Trophoblast cell (in vitro differentiated cells and primary cell): ENCODE measurements at regions not wholly inside any gene's neighbourhood (a gene's known extent, or its start where the extent isn't known, plus 50 kb on each side); places are given as distances from the start of the nearest gene placed in this dataset.
"Not testable (repeated sequence)": the region's sequence is repeated elsewhere in the genome, so short reads cannot be mapped to it uniquely, and the experiment has no call there.

Experiments
- DNase-seq, 2 donors: peaks; one replicate each; pipeline ENCODE4 v3.0.0-alpha.2; 2016
- H2AFZ ChIP-seq: 2 replicates; pipeline ENCODE4 v1.6.1; 2013; ENCODE audit warnings: low read length, moderate library complexity, mild to moderate bottlenecking; ENCODE audit not compliant: insufficient read depth, poor library complexity
- H2AK5ac ChIP-seq: 2 replicates; pipeline ENCODE4 v1.6.1; 2013; ENCODE audit warnings: mild to moderate bottlenecking, low read length
- H2BK120ac ChIP-seq: 2 replicates; pipeline ENCODE4 v1.6.1; 2013; ENCODE audit warnings: low read length, mild to moderate bottlenecking, moderate library complexity; ENCODE audit not compliant: insufficient read depth, poor library complexity
- H2BK12ac ChIP-seq: 2 replicates; pipeline ENCODE4 v1.6.1; 2013; ENCODE audit warnings: mild to moderate bottlenecking, low read length, moderate library complexity
- H2BK5ac ChIP-seq: 2 replicates; pipeline ENCODE4 v1.6.1; 2013; ENCODE audit warnings: low read length, low read depth, moderate library complexity, mild to moderate bottlenecking; ENCODE audit not compliant: poor library complexity
- H3K14ac ChIP-seq: 2 replicates; pipeline ENCODE4 v1.6.1; 2013; ENCODE audit warnings: mild to moderate bottlenecking, low read length
- H3K18ac ChIP-seq: 2 replicates; pipeline ENCODE4 v1.6.1; 2013; ENCODE audit warnings: mild to moderate bottlenecking, low read length
- H3K23ac ChIP-seq: 2 replicates; pipeline ENCODE4 v1.6.1; 2013; ENCODE audit warnings: low read length
- H3K27ac ChIP-seq: 2 replicates; pipeline ENCODE4 v1.5.1; 2013; ENCODE audit warnings: low read depth, mild to moderate bottlenecking, inconsistent platforms, low read length, moderate library complexity
- H3K27me3 ChIP-seq: 2 replicates; pipeline ENCODE4 v1.6.1; 2013; ENCODE audit warnings: inconsistent platforms, mild to moderate bottlenecking, low read length, moderate library complexity; ENCODE audit not compliant: insufficient read depth
- H3K36me3 ChIP-seq, 2 experiments: 1 replicate in 1 of 2; 2 replicates in 1 of 2; pipeline ENCODE4 v1.6.1; 2013; ENCODE audit warnings: low read length in 2 of 2, mild to moderate bottlenecking in 2 of 2, moderate library complexity in 1 of 2; ENCODE audit not compliant: insufficient read depth in 2 of 2, control insufficient read depth in 1 of 2
- H3K4ac ChIP-seq: 2 replicates; pipeline ENCODE4 v1.6.1; 2013; ENCODE audit warnings: low read depth, mild to moderate bottlenecking, low read length, moderate library complexity
- H3K4me1 ChIP-seq, 2 experiments: 1 replicate in 1 of 2; 2 replicates in 1 of 2; pipeline ENCODE4 v1.6.1; 2013; ENCODE audit warnings: low read length in 2 of 2, mild to moderate bottlenecking in 2 of 2, moderate library complexity in 1 of 2; ENCODE audit not compliant: insufficient read depth in 2 of 2, control insufficient read depth in 1 of 2
- H3K4me2 ChIP-seq: 2 replicates; pipeline ENCODE4 v1.6.1; 2013; ENCODE audit warnings: inconsistent platforms, mild to moderate bottlenecking, low read length, moderate library complexity
- H3K4me3 ChIP-seq: 2 replicates; pipeline ENCODE4 v1.5.1; 2013; ENCODE audit warnings: mild to moderate bottlenecking, low read depth, low read length, inconsistent platforms
- H3K79me1 ChIP-seq: one replicate; pipeline ENCODE4 v1.6.1; 2013; ENCODE audit warnings: low read length
- H3K79me2 ChIP-seq: 2 replicates; pipeline ENCODE4 v1.6.1; 2013; ENCODE audit warnings: low read length, mild to moderate bottlenecking; ENCODE audit not compliant: control insufficient read depth, insufficient read depth, poor library complexity
- H3K9ac ChIP-seq: 2 replicates; pipeline ENCODE4 v1.6.1; 2013; ENCODE audit warnings: mild to moderate bottlenecking, low read length
- H3K9me3 ChIP-seq: 2 replicates; pipeline ENCODE4 v1.6.1; 2013; ENCODE audit warnings: low read depth, mild to moderate bottlenecking, control low read depth, inconsistent platforms, low read length; ENCODE audit not compliant: insufficient read depth
- H4K12ac ChIP-seq: 2 replicates; pipeline ENCODE4 v1.6.1; 2013; ENCODE audit warnings: low read depth, mild to moderate bottlenecking, low read length, moderate library complexity
- H4K8ac ChIP-seq: 2 replicates; pipeline ENCODE4 v1.6.1; 2013; ENCODE audit warnings: low read depth, mild to moderate bottlenecking, low read length, moderate library complexity
- H4K91ac ChIP-seq: one replicate; pipeline ENCODE4 v1.6.1; 2013; ENCODE audit warnings: low read depth, mild to moderate bottlenecking, low read length, moderate library complexity
- WGBS: extraction: QIAGEN DNeasy Blood & Tissue Kit; methylation state at CpG from one replicate; pipeline ENCODE4 v1.1.7; 2013; ENCODE audit warnings: missing lambda C conversion rate; ENCODE audit not compliant: insufficient read length, insufficient coverage; ENCODE audit errors: extremely low coverage; 5-methylcytosine and 5-hydroxymethylcytosine counted together

- Histone ChIP-seq H3K9me3 (peaks cover 2% of the 10 kb centered on the region), H3K14ac (no peak overlapping the region), H3K18ac (no peak overlapping the region), H2BK120ac (no peak overlapping the region), H3K4me3 (no peak overlapping the region), H2BK12ac (no peak overlapping the region), H3K4me2 (no peak overlapping the region), H4K12ac (no peak overlapping the region), H3K4ac (no peak overlapping the region), H3K23ac (no peak overlapping the region), H4K91ac (no peak overlapping the region), H4K8ac (no peak overlapping the region), H3K79me2 (no peaks in the 10 kb centered on the region), H2AK5ac (no peak overlapping the region), H3K36me3 (no peaks in the 10 kb centered on the region), H3K9ac (no peak overlapping the region), H3K4me1 (peaks cover 0 to 4% of the 10 kb centered on the region in 2 experiments), H2BK5ac (no peak overlapping the region), H3K27me3 (no peaks in the 10 kb centered on the region), H3K79me1 (no peaks in the 10 kb centered on the region), H2AFZ (no peak overlapping the region), H3K27ac (no peak overlapping the region)
- DNase-seq, result no peak
- no CpG with 5 or more reads among the region's 1 CpG for WGBS
Measured at GRCh38 chr6:96420294-96420693, 101.3 kb upstream of the UFL1 start.

GRCh38 chr6:96433950-96434349 is 87.7 kb upstream of the UFL1 start:
- no CpG with 5 or more reads among the region's 2 CpGs for WGBS

DNA sequence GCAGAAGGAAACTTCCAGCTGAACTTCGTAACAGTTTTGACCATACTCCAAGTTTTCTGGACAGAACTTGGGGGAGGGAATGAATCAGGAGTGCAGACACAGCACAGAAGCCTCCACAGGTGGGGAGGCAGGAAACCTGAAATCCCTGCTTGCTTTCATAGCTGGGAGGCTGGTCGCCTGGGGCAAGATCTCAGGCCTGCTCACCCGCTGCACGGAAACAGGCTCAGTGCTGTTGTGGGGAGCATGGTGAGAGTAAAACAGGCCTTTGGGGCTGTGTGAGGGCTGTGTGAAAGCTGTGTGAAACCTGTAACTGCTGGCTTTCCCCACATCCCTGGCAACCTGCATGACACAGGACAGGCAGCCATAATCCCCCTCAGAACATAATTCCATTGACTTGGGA is 85.2 kb upstream of the UFL1 start:
- H4K8ac ChIP-seq, result peak overlapping the region; percentile 25
- H3K27ac ChIP-seq, result peak overlapping the region; percentile 77
- H2BK5ac ChIP-seq, result peak overlapping the region; percentile 77
- no peaks in the 10 kb centered on the region for H3K36me3 ChIP-seq
- peak overlapping the region; percentile 33 for H3K18ac ChIP-seq
- no peak overlapping the region for H2AFZ ChIP-seq
- peaks cover 7% of the 10 kb centered on the region for H3K79me1 ChIP-seq
- H2BK120ac ChIP-seq, result peak overlapping the region; percentile 15
- no peak overlapping the region for H3K14ac ChIP-seq
- WGBS, result no CpG with 5 or more reads among the region's 4 CpGs
- no peak overlapping the region for H3K4ac ChIP-seq
- no peaks in the 10 kb centered on the region for H3K79me2 ChIP-seq
- no peak overlapping the region for H3K4me2 ChIP-seq
- H3K9ac ChIP-seq, result no peak overlapping the region
- H3K27me3 ChIP-seq, result no peaks in the 10 kb centered on the region
- no peak overlapping the region for H4K12ac ChIP-seq
- no peak overlapping the region for H3K4me3 ChIP-seq
- H3K23ac ChIP-seq, result no peak overlapping the region
- peak; percentile 15 to 68 for DNase-seq
- H3K9me3 ChIP-seq, result peaks cover 5% of the 10 kb centered on the region
- peaks cover 14% of the 10 kb centered on the region in 2 experiments for H3K4me1 ChIP-seq
- peak overlapping the region; percentile 48 for H4K91ac ChIP-seq
- no peak overlapping the region for H2BK12ac ChIP-seq
- H2AK5ac ChIP-seq, result no peak overlapping the region

More at GRCh38 chr6:96433950-96434349, 87.7 kb upstream of the UFL1 start:
- H4K12ac ChIP-seq, result no peak overlapping the region
- H3K14ac ChIP-seq, result no peak overlapping the region
- no peak overlapping the region for H3K27ac ChIP-seq
- H4K8ac ChIP-seq, result no peak overlapping the region
- H3K79me1 ChIP-seq, result peaks cover 7% of the 10 kb centered on the region
- H3K4me3 ChIP-seq, result no peak overlapping the region
- H4K91ac ChIP-seq, result peak overlapping the region; percentile 28
- no peak overlapping the region for H3K4ac ChIP-seq
- H3K27me3 ChIP-seq, result no peaks in the 10 kb centered on the region
- no peak overlapping the region for H3K23ac ChIP-seq
- no peak overlapping the region for H2BK120ac ChIP-seq
- H2AFZ ChIP-seq, result no peak overlapping the region
- H3K18ac ChIP-seq, result no peak overlapping the region
- H2BK5ac ChIP-seq, result no peak overlapping the region
- H2BK12ac ChIP-seq, result no peak overlapping the region
- H3K4me1 ChIP-seq, result peaks cover 14% of the 10 kb centered on the region in 2 experiments
- DNase-seq, result no peak
- no peaks in the 10 kb centered on the region for H3K36me3 ChIP-seq
- H3K4me2 ChIP-seq, result no peak overlapping the region
- H2AK5ac ChIP-seq, result no peak overlapping the region
- peaks cover 5% of the 10 kb centered on the region for H3K9me3 ChIP-seq
- H3K9ac ChIP-seq, result no peak overlapping the region
- H3K79me2 ChIP-seq, result no peaks in the 10 kb centered on the region

DNA sequence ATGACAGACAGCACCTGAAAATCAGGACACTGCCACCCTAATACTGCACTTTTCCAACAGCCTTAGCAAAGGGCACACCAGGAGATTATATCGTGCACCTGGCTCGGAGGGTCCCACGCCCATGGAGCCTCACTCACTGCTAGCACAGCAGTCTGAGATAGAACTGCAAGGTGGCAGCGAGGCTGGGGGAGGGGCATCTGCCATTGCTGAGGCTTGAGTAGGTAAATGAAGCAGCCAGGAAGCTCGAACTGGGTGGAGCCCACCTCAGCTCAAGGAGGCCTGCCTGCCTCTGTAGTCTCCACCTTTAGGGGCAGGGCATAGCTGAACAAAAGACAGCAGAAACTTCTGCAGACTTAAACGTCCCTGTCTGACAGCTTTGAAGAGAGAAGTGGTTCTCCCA is 84.4 kb upstream of the UFL1 start:
- H3K23ac ChIP-seq, H3K4me3 ChIP-seq, H3K36me3 ChIP-seq, H3K4ac ChIP-seq, H2BK5ac ChIP-seq, H2BK120ac ChIP-seq, H2AFZ ChIP-seq, H3K9ac ChIP-seq, H3K4me2 ChIP-seq, DNase-seq, H3K79me1 ChIP-seq, H4K12ac ChIP-seq, H4K8ac ChIP-seq, H2AK5ac ChIP-seq, H2BK12ac ChIP-seq, H3K27ac ChIP-seq, H3K27me3 ChIP-seq, H3K79me2 ChIP-seq, H3K18ac ChIP-seq, H3K14ac ChIP-seq, H3K9me3 ChIP-seq: not testable (repeated sequence)
- peaks cover 14% of the 10 kb centered on the region in 2 experiments for H3K4me1 ChIP-seq
- WGBS, result no CpG with 5 or more reads among the region's 6 CpGs
- peak overlapping the region; percentile 48 for H4K91ac ChIP-seq
